Nephron (organoid): ENCODE measurements at regions not wholly inside any gene's neighbourhood (a gene's known extent, or its start where the extent isn't known, plus 50 kb on each side); places are given as distances from the start of the nearest gene placed in this dataset.

Source experiments
- H3K27ac Mint-ChIP-seq, 3 experiments: 2 replicates each; pipeline ENCODE4 v1.8.0; 2020; ENCODE audit warnings: mixed read lengths in 3 of 3, mild to moderate bottlenecking in 2 of 3, moderate library complexity in 1 of 3
- H3K27me3 Mint-ChIP-seq: 2 replicates; pipeline ENCODE4 v1.8.0; 2021; ENCODE audit warnings: low read depth, mild to moderate bottlenecking, moderate library complexity, mixed read lengths
- H3K36me3 Mint-ChIP-seq: 2 replicates; pipeline ENCODE4 v1.8.0; 2020; ENCODE audit warnings: low read depth, mixed read lengths
- H3K4me1 Mint-ChIP-seq: 2 replicates; pipeline ENCODE4 v1.8.0; 2020; ENCODE audit warnings: mixed read lengths
- H3K4me3 Mint-ChIP-seq, 3 experiments: 2 replicates each; pipeline ENCODE4 v1.8.0; 2020; ENCODE audit warnings: mild to moderate bottlenecking in 3 of 3, mixed read lengths in 3 of 3, moderate library complexity in 2 of 3
- H3K9me3 Mint-ChIP-seq: 2 replicates; pipeline ENCODE4 v1.8.0; 2020; ENCODE audit warnings: mixed read lengths
- TF ChIP-seq, protein P1 (sequence below), 3 experiments: fragments of 200-600 bp; sonication (generic); IDR thresholded peaks; one replicate each; pipeline ENCODE4 v1.5.0; 2021; ENCODE audit warnings: antibody characterized with exemption in 3 of 3; ENCODE audit not compliant: unreplicated experiment in 3 of 3

DNA sequence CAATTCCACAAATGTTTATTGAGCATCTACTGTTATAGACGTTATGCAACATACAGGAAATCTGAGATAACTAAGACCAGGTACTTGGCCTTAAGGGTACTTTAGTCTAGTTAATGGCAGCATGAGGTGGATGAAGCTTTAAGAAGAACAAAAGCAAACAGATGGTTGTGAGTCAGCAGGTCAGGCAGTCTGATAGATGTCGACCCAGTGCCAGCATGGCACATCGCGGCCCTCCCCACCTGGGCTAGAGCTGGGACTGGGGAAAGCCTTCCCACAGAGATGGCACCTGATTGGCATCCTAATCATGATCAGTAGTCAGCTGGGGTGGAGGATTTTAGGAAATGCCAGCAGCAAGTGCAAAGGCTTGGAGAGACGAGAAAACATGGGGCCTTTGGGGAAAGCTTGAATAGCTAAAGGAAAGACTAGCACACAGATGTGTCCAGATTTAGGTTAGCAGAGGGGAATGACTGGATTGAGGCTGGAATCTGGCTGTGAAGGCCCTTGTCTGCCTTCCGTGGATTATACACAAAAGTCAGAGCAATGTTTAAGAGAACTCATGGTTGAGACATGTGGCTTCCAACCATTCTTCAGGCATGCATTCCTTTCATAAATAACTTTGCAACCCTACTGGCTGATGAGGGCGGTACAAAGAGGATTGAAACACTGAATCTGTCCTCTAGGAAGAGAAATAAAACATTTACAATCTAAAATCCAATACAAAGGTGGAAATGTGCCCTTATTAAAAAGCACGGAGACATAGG lies 395.4 kb upstream of the WWC1 start:
- Mint-ChIP-seq H3K4me1 (peaks cover 6% of the 10 kb centered on the region), H3K27ac (no peak overlapping the region), H3K27me3 (peaks cover 8% of the 10 kb centered on the region), H3K9me3 (no peaks in the 10 kb centered on the region), H3K36me3 (no peaks in the 10 kb centered on the region), H3K4me3 (no peak overlapping the region)
- TF ChIP-seq, protein P1, sequence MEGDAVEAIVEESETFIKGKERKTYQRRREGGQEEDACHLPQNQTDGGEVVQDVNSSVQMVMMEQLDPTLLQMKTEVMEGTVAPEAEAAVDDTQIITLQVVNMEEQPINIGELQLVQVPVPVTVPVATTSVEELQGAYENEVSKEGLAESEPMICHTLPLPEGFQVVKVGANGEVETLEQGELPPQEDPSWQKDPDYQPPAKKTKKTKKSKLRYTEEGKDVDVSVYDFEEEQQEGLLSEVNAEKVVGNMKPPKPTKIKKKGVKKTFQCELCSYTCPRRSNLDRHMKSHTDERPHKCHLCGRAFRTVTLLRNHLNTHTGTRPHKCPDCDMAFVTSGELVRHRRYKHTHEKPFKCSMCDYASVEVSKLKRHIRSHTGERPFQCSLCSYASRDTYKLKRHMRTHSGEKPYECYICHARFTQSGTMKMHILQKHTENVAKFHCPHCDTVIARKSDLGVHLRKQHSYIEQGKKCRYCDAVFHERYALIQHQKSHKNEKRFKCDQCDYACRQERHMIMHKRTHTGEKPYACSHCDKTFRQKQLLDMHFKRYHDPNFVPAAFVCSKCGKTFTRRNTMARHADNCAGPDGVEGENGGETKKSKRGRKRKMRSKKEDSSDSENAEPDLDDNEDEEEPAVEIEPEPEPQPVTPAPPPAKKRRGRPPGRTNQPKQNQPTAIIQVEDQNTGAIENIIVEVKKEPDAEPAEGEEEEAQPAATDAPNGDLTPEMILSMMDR (IDR thresholded peaks at IDR 0.05; ENCODE audit: unreplicated experiment in 3 of 3), result no peak

GRCh38 chr5:167896814-167897213 lies 394.6 kb upstream of the WWC1 start:
- TF ChIP-seq, protein P1 (IDR thresholded peaks at IDR 0.05; ENCODE audit: unreplicated experiment in 3 of 3), result no peak
- no peaks in the 10 kb centered on the region for H3K36me3 Mint-ChIP-seq
- H3K27me3 Mint-ChIP-seq, result peaks cover 8% of the 10 kb centered on the region
- no peak overlapping the region for H3K27ac Mint-ChIP-seq
- H3K4me1 Mint-ChIP-seq, result peaks cover 6% of the 10 kb centered on the region
- H3K9me3 Mint-ChIP-seq, result no peaks in the 10 kb centered on the region
- H3K4me3 Mint-ChIP-seq, result no peak overlapping the region

DNA sequence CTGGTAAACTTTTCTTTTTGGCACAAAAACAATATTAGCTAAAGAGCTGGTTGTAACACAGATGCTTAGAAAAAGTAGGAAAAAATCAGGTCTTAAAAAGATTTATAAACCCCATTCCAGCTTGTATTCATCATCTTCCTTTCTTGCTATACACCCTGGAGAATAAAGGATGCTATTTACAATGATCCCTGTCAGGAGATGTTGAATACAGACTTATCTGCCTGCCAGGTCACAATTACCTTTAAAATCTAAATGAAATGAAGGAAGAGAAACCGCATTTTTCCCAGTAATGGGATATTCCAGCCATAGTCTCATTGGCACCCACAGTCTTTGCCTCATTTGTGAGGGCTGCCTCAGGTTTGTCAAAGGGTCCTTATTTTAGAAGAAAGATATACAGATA lies 394.1 kb upstream of the WWC1 start:
- Mint-ChIP-seq H3K27ac (no peak overlapping the region), H3K4me1 (peaks cover 6% of the 10 kb centered on the region), H3K4me3 (no peak overlapping the region), H3K9me3 (no peaks in the 10 kb centered on the region), H3K36me3 (no peaks in the 10 kb centered on the region), H3K27me3 (peaks cover 8% of the 10 kb centered on the region)
- TF ChIP-seq, protein P1 (IDR thresholded peaks at IDR 0.05; ENCODE audit: unreplicated experiment in 3 of 3), result no peak

DNA sequence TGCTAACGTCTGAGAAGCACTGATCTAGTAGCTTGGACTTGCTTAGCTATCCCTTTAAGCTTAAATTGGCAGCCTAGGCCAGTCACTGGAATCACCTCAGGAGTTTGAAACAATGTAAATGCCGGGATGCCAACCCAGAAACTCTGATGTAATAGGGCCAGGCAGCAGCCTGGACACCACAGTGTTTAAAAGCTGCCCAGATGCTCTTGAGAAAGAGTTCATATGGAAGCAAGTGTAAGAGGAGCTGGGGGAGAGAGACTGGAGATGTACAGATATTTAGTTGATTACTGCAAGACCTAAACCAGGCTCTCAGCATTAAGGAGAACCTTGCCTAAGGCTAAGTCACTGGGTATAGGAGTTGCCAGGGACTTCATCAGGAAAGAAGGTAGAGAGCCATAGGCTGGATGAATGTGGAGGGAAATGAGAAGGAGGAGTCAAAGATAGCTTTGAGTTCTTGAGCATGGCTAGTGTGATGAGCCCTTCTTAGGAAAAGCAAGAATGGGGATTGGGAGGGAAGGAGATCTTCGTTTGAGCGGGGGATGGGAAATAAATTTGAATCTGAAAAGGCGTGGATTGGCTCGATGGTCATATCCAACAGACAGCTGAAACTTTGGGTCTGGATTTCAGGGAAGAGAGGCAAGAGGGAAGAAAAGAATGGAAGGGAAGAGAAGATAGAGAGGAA lies 392.9 kb upstream of the WWC1 start:
- TF ChIP-seq, protein P1 (IDR thresholded peaks at IDR 0.05; ENCODE audit: unreplicated experiment in 3 of 3), result no peak
- no peaks in the 10 kb centered on the region for H3K36me3 Mint-ChIP-seq
- H3K4me3 Mint-ChIP-seq, result no peak overlapping the region
- H3K27ac Mint-ChIP-seq, result no peak overlapping the region
- H3K9me3 Mint-ChIP-seq, result no peaks in the 10 kb centered on the region
- H3K27me3 Mint-ChIP-seq, result peaks cover 8% of the 10 kb centered on the region
- H3K4me1 Mint-ChIP-seq, result peaks cover 6% of the 10 kb centered on the region

DNA sequence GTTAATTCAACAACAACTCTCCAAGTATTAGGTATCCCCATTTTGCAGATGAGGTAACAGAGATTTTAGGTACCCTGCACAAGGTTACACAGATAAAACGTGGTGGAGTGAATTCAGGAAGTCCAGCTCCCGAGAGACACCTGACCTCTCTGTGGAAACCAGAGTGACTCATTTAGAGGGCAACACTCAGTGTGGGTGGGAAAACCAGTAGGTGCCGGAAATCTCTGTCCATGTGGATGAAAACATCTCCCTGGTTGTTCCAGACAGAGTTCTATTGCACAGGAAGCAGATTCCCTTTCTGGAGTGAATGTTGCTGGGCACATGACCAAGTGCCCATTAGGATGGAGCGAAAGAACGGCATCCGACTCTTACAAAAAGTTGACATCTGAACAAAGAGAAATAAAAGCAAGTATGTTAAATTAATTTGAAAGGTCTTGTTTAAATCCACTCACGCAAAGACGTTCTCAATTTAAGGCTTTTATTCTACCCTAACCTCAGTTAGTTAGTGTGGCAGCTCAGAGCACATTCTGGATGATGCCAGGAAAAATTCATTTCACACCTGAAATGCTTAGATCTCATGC lies 391.9 kb upstream of the WWC1 start:
- H3K27me3 Mint-ChIP-seq, result peaks cover 8% of the 10 kb centered on the region
- TF ChIP-seq, protein P1 (IDR thresholded peaks at IDR 0.05; ENCODE audit: unreplicated experiment in 3 of 3), result no peak
- H3K27ac Mint-ChIP-seq, result no peak overlapping the region
- no peaks in the 10 kb centered on the region for H3K36me3 Mint-ChIP-seq
- H3K4me3 Mint-ChIP-seq, result no peak overlapping the region
- no peaks in the 10 kb centered on the region for H3K9me3 Mint-ChIP-seq
- peaks cover 6% of the 10 kb centered on the region for H3K4me1 Mint-ChIP-seq
